ENCODE measurements at regions not wholly inside any gene's neighbourhood (a gene's known extent, or its start where the extent isn't known, plus 50 kb on each side); places are given as distances from the start of the nearest gene placed in this dataset.
"Not testable (repeated sequence)": the region's sequence is repeated elsewhere in the genome, so short reads cannot be mapped to it uniquely, and the experiment has no call there.

DNA sequence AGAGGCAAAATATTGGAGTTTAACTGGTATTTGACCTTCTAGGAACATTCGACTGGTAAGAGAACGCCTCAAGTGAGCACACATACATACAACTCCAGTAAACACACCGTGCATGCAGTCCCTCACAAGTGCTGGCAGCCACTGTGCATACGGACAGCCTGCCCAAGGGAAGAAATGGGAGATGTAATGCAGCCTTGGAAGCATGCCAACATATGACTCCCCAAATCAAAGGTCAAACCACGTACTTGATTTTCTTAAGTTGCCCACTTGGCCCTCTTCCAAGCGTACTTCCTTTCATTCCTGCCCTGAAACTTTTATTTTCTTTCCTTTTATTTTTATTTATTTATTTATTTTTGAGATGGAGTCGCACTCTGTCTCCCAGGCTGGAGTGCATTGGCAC is 206.6 kb downstream of the SPRY1 start:
- no peak overlapping the region for H3K27ac ChIP-seq (ENCODE audit: low read depth, low read length, severe bottlenecking)
- H3K4me1 ChIP-seq (ENCODE audit: control insufficient read depth, insufficient read depth, low read length, poor library complexity, severe bottlenecking), result peaks cover 25% of the 10 kb centered on the region
- H3K9me3 ChIP-seq (ENCODE audit: control insufficient read depth, low read length), result no peaks in the 10 kb centered on the region
- 91 to 94% methylated on average over 2 to 4 of the region's 7 CpGs for WGBS, 2 experiments (ENCODE audit: insufficient coverage in 2 of 2)
- H3K4me3 ChIP-seq (ENCODE audit: extremely low read depth, insufficient read depth, low read length, poor library complexity, severe bottlenecking), result no peak overlapping the region
- no peaks in the 10 kb centered on the region for H3K36me3 ChIP-seq (ENCODE audit: control insufficient read depth, insufficient read depth, low read length)

DNA sequence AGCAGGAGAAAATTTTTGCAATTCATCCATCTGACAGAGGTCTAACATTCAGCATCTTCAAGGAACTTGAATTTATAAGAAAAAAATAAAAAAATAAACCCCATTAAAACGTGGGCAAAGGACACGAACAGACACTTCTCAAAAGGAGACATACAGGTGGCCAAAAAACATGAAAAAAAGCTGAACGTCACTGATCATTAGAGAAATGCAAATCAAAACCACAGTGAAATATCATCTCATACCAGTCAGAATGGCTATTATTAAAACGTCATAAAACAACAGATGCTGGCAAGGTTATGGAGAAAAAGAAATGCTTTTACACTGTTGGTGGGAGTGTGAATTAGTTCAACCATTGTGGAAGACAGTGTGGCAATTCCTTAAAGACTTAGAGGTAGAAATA is 209.2 kb downstream of the SPRY1 start:
- not testable (repeated sequence) for H3K4me3 ChIP-seq (ENCODE audit: extremely low read depth, insufficient read depth, low read length, poor library complexity, severe bottlenecking); H3K9me3 ChIP-seq (ENCODE audit: control insufficient read depth, low read length); H3K36me3 ChIP-seq (ENCODE audit: control insufficient read depth, insufficient read depth, low read length); H3K4me1 ChIP-seq (ENCODE audit: control insufficient read depth, insufficient read depth, low read length, poor library complexity, severe bottlenecking); H3K27ac ChIP-seq (ENCODE audit: low read depth, low read length, severe bottlenecking)
- 84% methylated on average over 3 of the region's 4 CpGs; no CpG with 5 or more reads in 1 of the 2 experiments for WGBS, 2 experiments (ENCODE audit: insufficient coverage in 2 of 2)

DNA sequence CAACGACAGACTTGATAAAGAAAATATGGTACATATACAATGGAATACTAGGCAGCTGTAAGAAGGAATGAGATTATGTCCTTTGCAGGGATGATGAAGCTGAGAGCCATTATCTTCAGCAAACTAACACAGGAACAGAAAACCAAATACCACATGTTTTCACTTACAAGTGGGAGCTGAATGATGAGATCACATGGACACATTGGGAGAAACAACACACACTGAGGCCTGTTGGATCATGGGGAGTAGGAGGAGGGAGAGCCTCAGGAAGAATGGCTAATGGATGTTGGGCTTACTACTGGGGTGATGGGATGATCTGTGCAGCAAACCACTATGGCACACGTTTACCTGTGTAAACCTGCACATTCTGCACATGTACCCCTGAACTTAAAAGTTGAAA is 209.7 kb downstream of the SPRY1 start:
- Histone ChIP-seq H3K4me3 (ENCODE audit: extremely low read depth, insufficient read depth, low read length, poor library complexity, severe bottlenecking) (no peak overlapping the region), H3K27ac (ENCODE audit: low read depth, low read length, severe bottlenecking) (no peak overlapping the region), H3K9me3 (ENCODE audit: control insufficient read depth, low read length) (no peaks in the 10 kb centered on the region), H3K4me1 (ENCODE audit: control insufficient read depth, insufficient read depth, low read length, poor library complexity, severe bottlenecking) (peaks cover 2% of the 10 kb centered on the region), H3K36me3 (ENCODE audit: control insufficient read depth, insufficient read depth, low read length) (no peaks in the 10 kb centered on the region)
- WGBS, 2 experiments (ENCODE audit: insufficient coverage in 2 of 2), result no CpG with 5 or more reads among the region's 2 CpGs

DNA sequence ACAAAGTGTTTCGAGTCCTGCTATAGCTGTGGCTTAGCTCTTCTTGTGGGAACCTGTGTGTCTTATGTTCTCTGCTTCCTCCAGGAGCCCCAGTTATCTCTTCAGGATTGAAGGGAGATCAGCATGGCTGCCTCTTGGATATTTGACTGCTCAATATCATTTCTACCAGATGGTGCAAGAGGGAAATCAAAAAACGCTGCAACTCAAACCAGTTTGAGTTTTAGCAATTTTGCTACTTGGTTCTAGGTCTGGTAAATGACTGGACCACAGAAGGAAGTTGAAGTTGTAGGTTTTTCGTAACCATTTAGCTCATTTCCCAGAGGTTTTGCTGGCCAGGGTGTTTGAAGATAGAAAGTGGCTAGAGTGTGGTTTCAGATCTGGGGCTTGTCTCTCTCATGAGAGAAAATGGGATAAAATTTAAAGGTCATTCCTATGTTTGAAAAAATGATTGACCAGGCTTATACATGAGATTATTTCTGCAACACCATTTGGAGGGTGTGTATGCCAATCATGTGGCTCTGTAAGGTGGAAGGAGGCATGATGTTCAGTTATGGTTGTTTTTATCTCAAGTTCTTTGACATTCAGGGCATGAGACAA is 210.4 kb downstream of the SPRY1 start:
- H3K9me3 ChIP-seq (ENCODE audit: control insufficient read depth, low read length), result no peaks in the 10 kb centered on the region
- H3K36me3 ChIP-seq (ENCODE audit: control insufficient read depth, insufficient read depth, low read length), result no peaks in the 10 kb centered on the region
- H3K4me3 ChIP-seq (ENCODE audit: extremely low read depth, insufficient read depth, low read length, poor library complexity, severe bottlenecking), result no peak overlapping the region
- H3K4me1 ChIP-seq (ENCODE audit: control insufficient read depth, insufficient read depth, low read length, poor library complexity, severe bottlenecking), result no peaks in the 10 kb centered on the region
- H3K27ac ChIP-seq (ENCODE audit: low read depth, low read length, severe bottlenecking), result no peak overlapping the region
- 78 to 95% methylated on average over 2 of the region's 3 CpGs for WGBS, 2 experiments (ENCODE audit: insufficient coverage in 2 of 2)

DNA sequence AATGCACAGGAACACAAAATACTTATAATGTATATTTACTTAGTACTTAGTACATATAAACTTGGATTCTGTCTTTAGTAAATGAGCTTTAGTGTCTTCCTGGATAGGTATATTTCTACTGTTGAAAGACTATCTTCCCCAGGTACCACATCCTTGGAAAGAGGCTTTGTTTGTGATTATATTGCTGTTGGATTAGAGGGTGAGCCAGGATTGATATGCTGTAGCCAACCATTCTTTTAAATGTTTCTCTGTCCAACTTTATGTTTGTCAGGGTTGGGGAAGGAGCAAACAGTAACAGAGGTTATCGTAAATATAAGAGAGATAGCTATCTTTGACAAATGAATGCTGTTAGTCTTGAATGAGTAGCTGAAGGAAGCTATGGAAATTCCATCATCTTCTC is 213.2 kb downstream of the SPRY1 start:
- Histone ChIP-seq H3K27ac (ENCODE audit: low read depth, low read length, severe bottlenecking) (no peak overlapping the region), H3K36me3 (ENCODE audit: control insufficient read depth, insufficient read depth, low read length) (no peaks in the 10 kb centered on the region), H3K4me1 (ENCODE audit: control insufficient read depth, insufficient read depth, low read length, poor library complexity, severe bottlenecking) (no peaks in the 10 kb centered on the region), H3K4me3 (ENCODE audit: extremely low read depth, insufficient read depth, low read length, poor library complexity, severe bottlenecking) (no peak overlapping the region), H3K9me3 (ENCODE audit: control insufficient read depth, low read length) (no peaks in the 10 kb centered on the region)
- no CpG with 5 or more reads among the region's 1 CpG for WGBS, 2 experiments (ENCODE audit: insufficient coverage in 2 of 2)

DNA sequence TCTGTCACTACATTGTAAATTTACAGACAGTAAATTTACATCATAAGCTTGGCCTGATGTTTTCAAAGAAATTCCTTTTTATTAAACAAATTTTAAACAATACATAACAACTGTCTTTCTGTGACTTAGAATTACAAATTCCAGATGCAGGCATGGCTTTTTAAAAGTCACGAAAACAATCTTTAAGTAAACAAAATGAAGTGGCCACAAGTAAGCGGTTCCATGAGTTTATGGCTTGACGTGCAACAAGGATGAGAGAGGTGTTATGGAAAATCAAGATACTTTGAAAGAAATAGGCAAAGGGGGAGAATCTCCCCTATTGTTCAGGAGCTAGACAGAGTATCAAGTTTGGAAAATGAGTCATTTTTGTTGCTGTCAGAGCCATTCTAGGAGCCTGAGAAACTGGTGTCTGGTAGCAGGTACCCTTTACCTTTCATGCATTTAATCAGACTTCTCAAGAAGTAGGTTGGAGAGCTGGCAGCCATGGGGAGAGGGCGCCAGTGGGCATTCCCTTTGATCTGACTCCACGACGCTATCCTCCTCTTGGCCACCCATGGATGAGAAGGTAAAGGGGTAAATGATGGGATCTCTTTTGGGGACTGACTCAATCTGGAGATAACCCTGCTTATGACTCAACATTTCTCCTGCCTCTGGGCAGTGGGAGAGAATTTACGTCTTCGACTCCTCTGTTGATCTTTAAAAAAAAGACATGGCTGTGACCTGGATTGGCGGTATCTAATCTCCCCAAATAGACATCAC is 217.2 kb downstream of the SPRY1 start:
- Histone ChIP-seq H3K4me1 (ENCODE audit: control insufficient read depth, insufficient read depth, low read length, poor library complexity, severe bottlenecking) (peaks cover 4% of the 10 kb centered on the region), H3K36me3 (ENCODE audit: control insufficient read depth, insufficient read depth, low read length) (no peaks in the 10 kb centered on the region), H3K4me3 (ENCODE audit: extremely low read depth, insufficient read depth, low read length, poor library complexity, severe bottlenecking) (no peak overlapping the region), H3K27ac (ENCODE audit: low read depth, low read length, severe bottlenecking) (no peak overlapping the region), H3K9me3 (ENCODE audit: control insufficient read depth, low read length) (no peaks in the 10 kb centered on the region)
- 87 to 97% methylated on average over 3 to 4 of the region's 9 CpGs for whole genome bisulfite sequencing, 2 experiments (ENCODE audit: insufficient coverage in 2 of 2)

DNA sequence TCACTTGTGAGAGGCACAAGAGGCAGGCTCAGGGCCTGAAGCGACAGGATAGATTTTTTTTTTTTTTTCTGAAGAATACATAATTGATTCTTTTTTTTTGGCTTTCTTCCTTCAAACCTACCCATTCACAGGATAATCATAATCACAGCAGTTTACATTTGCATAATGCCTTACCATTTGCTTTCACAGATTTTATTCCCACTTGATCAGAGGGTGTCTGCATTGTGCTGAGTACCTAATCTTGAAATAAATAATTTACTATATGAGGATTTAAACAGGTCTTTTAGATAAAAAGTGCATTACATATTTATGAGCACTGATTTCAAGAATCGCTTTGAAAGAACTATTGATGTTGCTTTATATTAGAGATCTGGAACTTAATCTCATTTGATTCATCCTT is 219.3 kb downstream of the SPRY1 start:
- WGBS, 2 experiments (ENCODE audit: insufficient coverage in 2 of 2), result no CpG with 5 or more reads among the region's 2 CpGs
- Histone ChIP-seq H3K36me3 (ENCODE audit: control insufficient read depth, insufficient read depth, low read length) (no peaks in the 10 kb centered on the region), H3K27ac (ENCODE audit: low read depth, low read length, severe bottlenecking) (peak overlapping the region; percentile 64), H3K4me3 (ENCODE audit: extremely low read depth, insufficient read depth, low read length, poor library complexity, severe bottlenecking) (no peak overlapping the region), H3K4me1 (ENCODE audit: control insufficient read depth, insufficient read depth, low read length, poor library complexity, severe bottlenecking) (peaks cover 4% of the 10 kb centered on the region), H3K9me3 (ENCODE audit: control insufficient read depth, low read length) (no peaks in the 10 kb centered on the region)

DNA sequence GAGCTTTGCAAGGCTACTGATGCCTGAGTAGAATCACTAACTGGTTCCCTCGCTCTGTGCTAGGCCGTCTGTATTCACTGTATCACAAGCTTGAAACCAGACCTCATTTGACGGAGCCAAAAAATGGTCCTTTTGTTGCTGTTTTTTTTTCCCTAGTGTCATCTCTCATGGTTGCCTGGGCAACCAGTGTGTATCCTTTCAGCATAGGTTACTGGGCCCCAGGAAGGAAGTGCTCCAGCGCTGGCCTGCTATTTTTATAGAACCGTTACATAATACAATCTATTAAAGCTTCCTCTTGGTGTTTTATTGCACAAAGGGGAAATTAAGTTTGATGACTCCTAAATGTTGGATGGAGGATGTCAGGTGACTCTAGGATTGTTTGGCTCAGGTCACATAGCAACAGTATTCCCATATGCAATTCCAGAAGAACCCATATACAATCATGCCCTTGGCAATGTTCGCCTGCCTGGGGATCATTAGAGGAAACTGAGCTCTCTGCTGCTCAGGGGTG is 220.4 kb downstream of the SPRY1 start:
- Histone ChIP-seq H3K9me3 (ENCODE audit: control insufficient read depth, low read length) (no peaks in the 10 kb centered on the region), H3K36me3 (ENCODE audit: control insufficient read depth, insufficient read depth, low read length) (no peaks in the 10 kb centered on the region), H3K4me3 (ENCODE audit: extremely low read depth, insufficient read depth, low read length, poor library complexity, severe bottlenecking) (no peak overlapping the region), H3K27ac (ENCODE audit: low read depth, low read length, severe bottlenecking) (peak overlapping the region; percentile 64), H3K4me1 (ENCODE audit: control insufficient read depth, insufficient read depth, low read length, poor library complexity, severe bottlenecking) (peaks cover 4% of the 10 kb centered on the region)
- 71 to 73% methylated on average over 2 to 4 of the region's 6 CpGs for WGBS, 2 experiments (ENCODE audit: insufficient coverage in 2 of 2)

DNA sequence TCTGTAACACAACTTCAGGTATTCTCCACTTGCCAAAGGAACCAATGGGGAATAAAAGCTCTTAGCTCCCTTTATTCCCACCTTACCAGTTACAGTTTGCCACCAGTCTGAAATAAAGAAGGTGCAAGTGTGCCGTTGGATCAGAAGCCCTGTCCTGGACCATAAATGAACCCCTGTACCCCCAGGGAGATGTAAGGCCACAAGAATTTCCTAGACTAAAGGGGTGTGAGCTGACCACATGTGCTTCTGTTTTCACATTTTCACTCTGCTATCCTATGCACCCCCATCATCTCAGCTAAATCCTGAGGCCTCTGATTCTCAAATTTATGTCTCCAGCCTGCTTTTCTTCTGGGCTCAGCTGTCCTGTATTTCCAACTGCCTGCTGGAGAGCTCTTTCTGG is 221.2 kb downstream of the SPRY1 start:
- 100% methylated on average over 1 of the region's 1 CpG; no CpG with 5 or more reads in 1 of the 2 experiments for WGBS, 2 experiments (ENCODE audit: insufficient coverage in 2 of 2)
- H3K4me1 ChIP-seq (ENCODE audit: control insufficient read depth, insufficient read depth, low read length, poor library complexity, severe bottlenecking), result peaks cover 4% of the 10 kb centered on the region
- H3K27ac ChIP-seq (ENCODE audit: low read depth, low read length, severe bottlenecking), result peak overlapping the region; percentile 64
- H3K36me3 ChIP-seq (ENCODE audit: control insufficient read depth, insufficient read depth, low read length), result no peaks in the 10 kb centered on the region
- H3K9me3 ChIP-seq (ENCODE audit: control insufficient read depth, low read length), result no peaks in the 10 kb centered on the region
- H3K4me3 ChIP-seq (ENCODE audit: extremely low read depth, insufficient read depth, low read length, poor library complexity, severe bottlenecking), result no peak overlapping the region

DNA sequence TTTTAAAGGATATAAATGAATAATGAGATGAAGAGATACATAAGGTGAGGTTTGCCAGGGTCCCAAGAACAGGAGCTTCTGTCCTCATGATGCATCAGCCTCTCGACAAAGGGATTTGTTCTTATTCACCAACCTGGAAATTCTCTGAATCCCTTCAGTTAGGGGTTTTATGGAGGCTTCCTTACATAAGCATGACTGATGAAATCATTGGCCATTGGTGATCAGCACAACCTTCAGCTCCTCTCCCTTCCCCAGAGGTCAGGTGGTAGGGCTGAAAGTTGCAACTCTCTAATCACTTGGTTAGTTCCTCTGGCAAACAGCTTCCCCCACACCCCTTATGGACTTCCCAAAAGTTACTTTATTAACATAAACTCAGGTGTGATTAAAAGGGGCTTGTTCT is 222.0 kb downstream of the SPRY1 start:
- Histone ChIP-seq H3K9me3 (ENCODE audit: control insufficient read depth, low read length) (no peaks in the 10 kb centered on the region), H3K4me3 (ENCODE audit: extremely low read depth, insufficient read depth, low read length, poor library complexity, severe bottlenecking) (no peak overlapping the region), H3K36me3 (ENCODE audit: control insufficient read depth, insufficient read depth, low read length) (no peaks in the 10 kb centered on the region), H3K27ac (ENCODE audit: low read depth, low read length, severe bottlenecking) (no peak overlapping the region), H3K4me1 (ENCODE audit: control insufficient read depth, insufficient read depth, low read length, poor library complexity, severe bottlenecking) (peaks cover 4% of the 10 kb centered on the region)
- WGBS, 2 experiments (ENCODE audit: insufficient coverage in 2 of 2), result 100% methylated on average over 1 of the region's 1 CpG; no CpG with 5 or more reads in 1 of the 2 experiments

DNA sequence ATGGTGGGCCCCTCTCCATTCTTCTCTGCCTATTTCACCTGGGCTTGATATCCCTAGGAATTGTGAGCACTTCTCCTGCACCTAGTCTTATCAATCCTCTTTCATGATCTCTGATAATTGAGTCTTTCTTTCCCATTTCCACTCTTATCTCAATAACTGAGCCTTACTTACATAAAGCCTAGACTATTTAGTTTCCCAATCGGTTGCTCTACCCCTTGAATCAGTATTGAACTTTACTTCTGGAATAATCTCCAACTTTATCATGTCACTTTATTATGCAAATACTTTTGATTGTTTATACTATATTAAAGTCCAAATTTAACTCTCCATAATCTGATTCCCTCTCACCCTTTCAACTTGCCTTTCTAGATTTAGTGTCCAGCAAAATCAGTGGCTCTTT is 222.7 kb downstream of the SPRY1 start:
- H3K36me3 ChIP-seq (ENCODE audit: control insufficient read depth, insufficient read depth, low read length), result no peaks in the 10 kb centered on the region
- WGBS, 2 experiments (ENCODE audit: insufficient coverage in 2 of 2), result 100% methylated on average over 1 of the region's 1 CpG; no CpG with 5 or more reads in 1 of the 2 experiments
- no peak overlapping the region for H3K27ac ChIP-seq (ENCODE audit: low read depth, low read length, severe bottlenecking)
- H3K4me3 ChIP-seq (ENCODE audit: extremely low read depth, insufficient read depth, low read length, poor library complexity, severe bottlenecking), result no peak overlapping the region
- peaks cover 4% of the 10 kb centered on the region for H3K4me1 ChIP-seq (ENCODE audit: control insufficient read depth, insufficient read depth, low read length, poor library complexity, severe bottlenecking)
- H3K9me3 ChIP-seq (ENCODE audit: control insufficient read depth, low read length), result no peaks in the 10 kb centered on the region
